Left ventricle myocardium inferior (tissue), 1 donor: ENCODE measurements at regions not wholly inside any gene's neighbourhood (a gene's known extent, or its start where the extent isn't known, plus 50 kb on each side); places are given as distances from the start of the nearest gene placed in this dataset.

ENCODE experiments used
- DNase-seq: peaks from one replicate; pipeline ENCODE4 v3.0.0-alpha.2; 2020
- H3K27ac ChIP-seq: fragments of 200-600 bp; replicated peaks from 2 replicates; pipeline ENCODE4 v1.8.0; 2021
- H3K27me3 ChIP-seq: fragments of 200-600 bp; 2 replicates; pipeline ENCODE4 v1.8.0; 2021; ENCODE audit warnings: low read depth
- H3K36me3 ChIP-seq: fragments of 200-600 bp; 2 replicates; pipeline ENCODE4 v1.8.0; 2021
- H3K4me1 ChIP-seq: fragments of 200-600 bp; 2 replicates; pipeline ENCODE4 v1.8.0; 2021
- H3K4me3 ChIP-seq: fragments of 200-600 bp; 2 replicates; pipeline ENCODE4 v1.8.0; 2021; ENCODE audit warnings: mild to moderate bottlenecking, moderate library complexity
- H3K9me3 ChIP-seq: fragments of 200-600 bp; replicated peaks from 2 replicates; pipeline ENCODE4 v1.8.0; 2021
- intact Hi-C: fragments of 100-400 bp; cut with micrococcal nuclease; formaldehyde crosslinking; loops from one replicate; pipeline ENCODE4 v1.11.0; 2022
- TF ChIP-seq, protein P1 (sequence below): fragments of 200-600 bp; IDR thresholded peaks from 2 replicates; pipeline ENCODE4 v1.8.0; 2021; ENCODE audit warnings: antibody characterized with exemption, mild to moderate bottlenecking, borderline replicate concordance
- donor health status: DM: no; HTN: yes; CAD: no; lungs with severe emphysema.

GRCh38 chr9:2281803-2282185, 266.6 kb downstream of the SMARCA2 start:
- DNase-seq = no peak
- TF ChIP-seq, protein P1, sequence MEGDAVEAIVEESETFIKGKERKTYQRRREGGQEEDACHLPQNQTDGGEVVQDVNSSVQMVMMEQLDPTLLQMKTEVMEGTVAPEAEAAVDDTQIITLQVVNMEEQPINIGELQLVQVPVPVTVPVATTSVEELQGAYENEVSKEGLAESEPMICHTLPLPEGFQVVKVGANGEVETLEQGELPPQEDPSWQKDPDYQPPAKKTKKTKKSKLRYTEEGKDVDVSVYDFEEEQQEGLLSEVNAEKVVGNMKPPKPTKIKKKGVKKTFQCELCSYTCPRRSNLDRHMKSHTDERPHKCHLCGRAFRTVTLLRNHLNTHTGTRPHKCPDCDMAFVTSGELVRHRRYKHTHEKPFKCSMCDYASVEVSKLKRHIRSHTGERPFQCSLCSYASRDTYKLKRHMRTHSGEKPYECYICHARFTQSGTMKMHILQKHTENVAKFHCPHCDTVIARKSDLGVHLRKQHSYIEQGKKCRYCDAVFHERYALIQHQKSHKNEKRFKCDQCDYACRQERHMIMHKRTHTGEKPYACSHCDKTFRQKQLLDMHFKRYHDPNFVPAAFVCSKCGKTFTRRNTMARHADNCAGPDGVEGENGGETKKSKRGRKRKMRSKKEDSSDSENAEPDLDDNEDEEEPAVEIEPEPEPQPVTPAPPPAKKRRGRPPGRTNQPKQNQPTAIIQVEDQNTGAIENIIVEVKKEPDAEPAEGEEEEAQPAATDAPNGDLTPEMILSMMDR = no peak
- Histone ChIP-seq H3K27ac (no peak overlapping the region), H3K4me1 (no peaks in the 10 kb centered on the region), H3K36me3 (no peaks in the 10 kb centered on the region), H3K4me3 (no peak overlapping the region), H3K9me3 (no peaks in the 10 kb centered on the region), H3K27me3 (no peaks in the 10 kb centered on the region)
- intact Hi-C loops = no loop called here

DNA sequence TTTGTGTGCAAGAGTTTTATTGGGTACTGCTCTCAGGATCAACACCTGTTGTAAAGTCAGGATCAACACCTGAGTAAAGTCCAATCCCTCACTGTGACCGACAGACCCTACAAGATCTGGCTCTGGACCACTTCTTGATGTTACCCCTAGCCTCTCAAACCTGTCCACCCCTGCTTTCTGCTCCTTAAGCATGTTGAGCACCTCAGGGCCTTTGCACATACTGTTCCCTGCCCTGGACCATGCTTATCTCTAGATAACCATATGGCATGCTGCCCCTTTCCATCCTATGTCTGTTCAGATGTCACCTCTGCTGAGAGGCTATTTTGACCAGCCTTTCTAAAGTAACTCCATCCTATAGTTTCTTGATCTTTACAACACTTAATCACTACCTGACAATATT, 269.6 kb downstream of the SMARCA2 start:
- Histone ChIP-seq H3K9me3 (no peaks in the 10 kb centered on the region), H3K27me3 (no peaks in the 10 kb centered on the region), H3K4me3 (no peak overlapping the region), H3K4me1 (no peaks in the 10 kb centered on the region), H3K36me3 (no peaks in the 10 kb centered on the region), H3K27ac (no peak overlapping the region)
- no peak for DNase-seq
- TF ChIP-seq, protein P1 = no peak
- intact Hi-C loops = no loop called here

- Histone ChIP-seq H3K27ac (no peak overlapping the region), H3K4me3 (no peak overlapping the region), H3K27me3 (no peaks in the 10 kb centered on the region), H3K36me3 (no peaks in the 10 kb centered on the region), H3K9me3 (no peaks in the 10 kb centered on the region), H3K4me1 (no peaks in the 10 kb centered on the region)
- DNase-seq = no peak
- TF ChIP-seq, protein P1 = no peak
- intact Hi-C loops = no loop called here
Measured at GRCh38 chr9:2285416-2286332, 270.5 kb downstream of the SMARCA2 start.

- H3K27ac ChIP-seq = no peak overlapping the region
- no peaks in the 10 kb centered on the region for H3K4me1 ChIP-seq
- H3K4me3 ChIP-seq = no peak overlapping the region
- no peaks in the 10 kb centered on the region for H3K27me3 ChIP-seq
- intact Hi-C loops = no loop called here
- no peaks in the 10 kb centered on the region for H3K9me3 ChIP-seq
- H3K36me3 ChIP-seq = no peaks in the 10 kb centered on the region
- DNase-seq = no peak
- TF ChIP-seq, protein P1 = no peak
Measured at GRCh38 chr9:2286333-2286705, 271.2 kb downstream of the SMARCA2 start.

- Histone ChIP-seq H3K4me3 (no peak overlapping the region), H3K4me1 (peaks cover 3% of the 10 kb centered on the region), H3K9me3 (no peaks in the 10 kb centered on the region), H3K27me3 (no peaks in the 10 kb centered on the region), H3K27ac (no peak overlapping the region), H3K36me3 (no peaks in the 10 kb centered on the region)
- no peak for DNase-seq
- intact Hi-C loops = no loop called here
- TF ChIP-seq, protein P1 = no peak
Measured at GRCh38 chr9:2286825-2287455, 271.8 kb downstream of the SMARCA2 start.
